Activated naive CD4-positive, alpha-beta T cell treated with anti-CD3 and anti-CD28 coated beads, Interleukin-2, amount 10 ng/mL, durations not matched to agents 7 days and 5 days (primary cell): ENCODE measurements at regions not wholly inside any gene's neighbourhood (a gene's known extent, or its start where the extent isn't known, plus 50 kb on each side); places are given as distances from the start of the nearest gene placed in this dataset.
"Not testable (repeated sequence)": the region's sequence is repeated elsewhere in the genome, so short reads cannot be mapped to it uniquely, and the experiment has no call there.

Experiments
- CTCF ChIA-PET: fragments of 350-600 bp; sonication (Branson Sonifier 250); formaldehyde crosslinking; loops from one replicate; lab custom pipeline; 2021; ENCODE audit warnings: antibody characterized with exemption; lab: Charles Lee
- DNase-seq: peaks from one replicate; pipeline ENCODE4 v3.0.0-alpha.2; 2020
- H3K27ac Mint-ChIP-seq: one replicate; pipeline ENCODE4 v1.8.0; 2021; ENCODE audit warnings: mild to moderate bottlenecking, moderate library complexity, mixed read lengths
- H3K27me3 Mint-ChIP-seq: one replicate; pipeline ENCODE4 v1.8.0; 2021; ENCODE audit warnings: mild to moderate bottlenecking, mixed read lengths
- H3K36me3 Mint-ChIP-seq: one replicate; pipeline ENCODE4 v1.8.0; 2021; ENCODE audit warnings: mixed read lengths
- H3K4me1 Mint-ChIP-seq: one replicate; pipeline ENCODE4 v1.8.0; 2021; ENCODE audit warnings: mixed read lengths
- H3K4me3 Mint-ChIP-seq: one replicate; pipeline ENCODE4 v1.8.0; 2021; ENCODE audit warnings: mild to moderate bottlenecking, moderate library complexity, mixed read lengths
- H3K9me3 Mint-ChIP-seq: one replicate; pipeline ENCODE4 v1.8.0; 2021; ENCODE audit warnings: mixed read lengths

- H3K27ac Mint-ChIP-seq, H3K27me3 Mint-ChIP-seq, CTCF ChIA-PET, H3K4me1 Mint-ChIP-seq, H3K4me3 Mint-ChIP-seq, H3K36me3 Mint-ChIP-seq, DNase-seq: not testable (repeated sequence)
- H3K9me3 Mint-ChIP-seq, result peaks cover 13% of the 10 kb centered on the region
Observed at GRCh38 chr3:75962054-75962453, 176.7 kb upstream of the ZNF717 start.

- H3K4me3 Mint-ChIP-seq, result no peak overlapping the region
- no peaks in the 10 kb centered on the region for H3K27me3 Mint-ChIP-seq
- H3K9me3 Mint-ChIP-seq, result peaks cover 19% of the 10 kb centered on the region
- no peaks in the 10 kb centered on the region for H3K36me3 Mint-ChIP-seq
- no peak overlapping the region for H3K27ac Mint-ChIP-seq
- no peak for DNase-seq
- no peaks in the 10 kb centered on the region for H3K4me1 Mint-ChIP-seq
- CTCF ChIA-PET, result no interaction called here
Observed at GRCh38 chr3:75967071-75967470, 181.7 kb upstream of the ZNF717 start.

- CTCF ChIA-PET, result no interaction called here
- Mint-ChIP-seq H3K27me3 (no peaks in the 10 kb centered on the region), H3K4me3 (no peak overlapping the region), H3K9me3 (peaks cover 12% of the 10 kb centered on the region), H3K4me1 (no peaks in the 10 kb centered on the region), H3K36me3 (no peaks in the 10 kb centered on the region), H3K27ac (no peak overlapping the region)
- no peak for DNase-seq
Observed at GRCh38 chr3:75978686-75979085, 193.3 kb upstream of the ZNF717 start.

- no peaks in the 10 kb centered on the region for H3K27me3 Mint-ChIP-seq
- peaks cover 8% of the 10 kb centered on the region for H3K9me3 Mint-ChIP-seq
- no peaks in the 10 kb centered on the region for H3K4me1 Mint-ChIP-seq
- no peak for DNase-seq
- H3K36me3 Mint-ChIP-seq, result no peaks in the 10 kb centered on the region
- no peak overlapping the region for H3K4me3 Mint-ChIP-seq
- CTCF ChIA-PET, result no interaction called here
- no peak overlapping the region for H3K27ac Mint-ChIP-seq
Observed at GRCh38 chr3:75981401-75981800, 196.1 kb upstream of the ZNF717 start.

GRCh38 chr3:75982151-75982550 lies 196.8 kb upstream of the ZNF717 start:
- CTCF ChIA-PET, result no interaction called here

GRCh38 chr3:75983111-75983510 lies 197.8 kb upstream of the ZNF717 start:
- Mint-ChIP-seq H3K4me1 (no peaks in the 10 kb centered on the region), H3K4me3 (no peak overlapping the region), H3K9me3 (peaks cover 12% of the 10 kb centered on the region)

More at GRCh38 chr3:75982151-75982550, 196.8 kb upstream of the ZNF717 start:
- Mint-ChIP-seq H3K27ac (no peak overlapping the region), H3K4me1 (no peaks in the 10 kb centered on the region), H3K4me3 (no peak overlapping the region), H3K9me3 (peaks cover 8% of the 10 kb centered on the region), H3K36me3 (no peaks in the 10 kb centered on the region), H3K27me3 (no peaks in the 10 kb centered on the region)
- DNase-seq, result no peak

GRCh38 chr3:75983609-75984290 lies 198.4 kb upstream of the ZNF717 start:
- Mint-ChIP-seq H3K9me3 (peaks cover 12% of the 10 kb centered on the region), H3K36me3 (no peaks in the 10 kb centered on the region), H3K4me1 (no peaks in the 10 kb centered on the region), H3K4me3 (no peak overlapping the region), H3K27me3 (no peaks in the 10 kb centered on the region), H3K27ac (no peak overlapping the region)
- CTCF ChIA-PET, result no interaction called here
- no peak for DNase-seq

More at GRCh38 chr3:75983111-75983510, 197.8 kb upstream of the ZNF717 start:
- no peaks in the 10 kb centered on the region for H3K36me3 Mint-ChIP-seq
- no peak for DNase-seq
- CTCF ChIA-PET, result no interaction called here
- no peak overlapping the region for H3K27ac Mint-ChIP-seq
- no peaks in the 10 kb centered on the region for H3K27me3 Mint-ChIP-seq

GRCh38 chr3:75985432-75985831 lies 200.1 kb upstream of the ZNF717 start:
- no peak overlapping the region for H3K4me3 Mint-ChIP-seq
- no peaks in the 10 kb centered on the region for H3K36me3 Mint-ChIP-seq
- H3K4me1 Mint-ChIP-seq, result no peaks in the 10 kb centered on the region
- no peaks in the 10 kb centered on the region for H3K27me3 Mint-ChIP-seq
- DNase-seq, result no peak
- peaks cover 10% of the 10 kb centered on the region for H3K9me3 Mint-ChIP-seq
- CTCF ChIA-PET, result no interaction called here
- no peak overlapping the region for H3K27ac Mint-ChIP-seq

GRCh38 chr3:76010252-76010651 lies 224.9 kb upstream of the ZNF717 start:
- Mint-ChIP-seq H3K36me3 (no peaks in the 10 kb centered on the region), H3K27ac (no peak overlapping the region), H3K4me3 (no peak overlapping the region), H3K27me3 (no peaks in the 10 kb centered on the region), H3K9me3 (peaks cover 8% of the 10 kb centered on the region), H3K4me1 (no peaks in the 10 kb centered on the region)
- CTCF ChIA-PET, result no interaction called here
- no peak for DNase-seq

GRCh38 chr3:76011121-76011520 lies 225.8 kb upstream of the ZNF717 start:
- CTCF ChIA-PET, result no interaction called here
- no peaks in the 10 kb centered on the region for H3K4me1 Mint-ChIP-seq
- H3K27ac Mint-ChIP-seq, result no peak overlapping the region
- no peaks in the 10 kb centered on the region for H3K36me3 Mint-ChIP-seq
- no peak for DNase-seq
- no peak overlapping the region for H3K4me3 Mint-ChIP-seq
- H3K27me3 Mint-ChIP-seq, result no peaks in the 10 kb centered on the region
- peaks cover 8% of the 10 kb centered on the region for H3K9me3 Mint-ChIP-seq

GRCh38 chr3:76015496-76015895 lies 230.1 kb upstream of the ZNF717 start:
- H3K27ac Mint-ChIP-seq, result no peak overlapping the region
- no peaks in the 10 kb centered on the region for H3K4me1 Mint-ChIP-seq
- DNase-seq, result no peak
- peaks cover 10% of the 10 kb centered on the region for H3K9me3 Mint-ChIP-seq
- no peak overlapping the region for H3K4me3 Mint-ChIP-seq
- CTCF ChIA-PET, result no interaction called here
- no peaks in the 10 kb centered on the region for H3K27me3 Mint-ChIP-seq
- H3K36me3 Mint-ChIP-seq, result no peaks in the 10 kb centered on the region

- no peaks in the 10 kb centered on the region for H3K4me1 Mint-ChIP-seq
- H3K27me3 Mint-ChIP-seq, result no peaks in the 10 kb centered on the region
- CTCF ChIA-PET, result no interaction called here
- no peaks in the 10 kb centered on the region for H3K36me3 Mint-ChIP-seq
- no peak for DNase-seq
- no peak overlapping the region for H3K27ac Mint-ChIP-seq
- H3K9me3 Mint-ChIP-seq, result peaks cover 10% of the 10 kb centered on the region
- no peak overlapping the region for H3K4me3 Mint-ChIP-seq
Observed at GRCh38 chr3:76016111-76016510, 230.8 kb upstream of the ZNF717 start.

- H3K4me3 Mint-ChIP-seq, result no peak overlapping the region
Observed at GRCh38 chr3:76016769-76017439, 231.6 kb upstream of the ZNF717 start.

GRCh38 chr3:76021376-76021775 lies 236.0 kb upstream of the ZNF717 start:
- Mint-ChIP-seq H3K4me3 (no peak overlapping the region), H3K27me3 (no peaks in the 10 kb centered on the region), H3K27ac (no peak overlapping the region), H3K9me3 (peaks cover 12% of the 10 kb centered on the region), H3K4me1 (no peaks in the 10 kb centered on the region), H3K36me3 (no peaks in the 10 kb centered on the region)
- no peak for DNase-seq
- CTCF ChIA-PET, result no interaction called here

More at GRCh38 chr3:76016769-76017439, 231.6 kb upstream of the ZNF717 start:
- no peaks in the 10 kb centered on the region for H3K27me3 Mint-ChIP-seq
- no peak for DNase-seq
- no peaks in the 10 kb centered on the region for H3K4me1 Mint-ChIP-seq
- H3K27ac Mint-ChIP-seq, result no peak overlapping the region
- CTCF ChIA-PET, result no interaction called here
- H3K9me3 Mint-ChIP-seq, result peaks cover 10% of the 10 kb centered on the region
- no peaks in the 10 kb centered on the region for H3K36me3 Mint-ChIP-seq

- H3K27ac Mint-ChIP-seq, result no peak overlapping the region
- no peak for DNase-seq
- peaks cover 7% of the 10 kb centered on the region for H3K9me3 Mint-ChIP-seq
- CTCF ChIA-PET, result no interaction called here
- no peaks in the 10 kb centered on the region for H3K36me3 Mint-ChIP-seq
- no peaks in the 10 kb centered on the region for H3K27me3 Mint-ChIP-seq
- no peak overlapping the region for H3K4me3 Mint-ChIP-seq
- H3K4me1 Mint-ChIP-seq, result no peaks in the 10 kb centered on the region
Observed at GRCh38 chr3:76024640-76025039, 239.3 kb upstream of the ZNF717 start.
